K562 (cell line): ENCODE measurements at regions not wholly inside any gene's neighbourhood (a gene's known extent, or its start where the extent isn't known, plus 50 kb on each side); places are given as distances from the start of the nearest gene placed in this dataset.

Experiments
- ATAC-seq: fragments of 200-7000 bp; cut with Tn5 transposase; 3 replicates; pipeline ENCODE4 v1.9.1; 2020; ENCODE audit warnings: moderate library complexity
- BruUV-seq: library from RNA; stranded (reverse); fragments of 400-500 nt; replicated peaks from 2 replicates; lab custom pipeline; 2021; lab: Mats Ljungman, UMichigan
- CTCF ChIA-PET: fragments of 300-600 bp; formaldehyde crosslinking; extraction: SDS; loops from one replicate; lab custom pipeline; 2021; ENCODE audit warnings: low intra/inter-chr PET ratio; lab: Yijun Ruan, JAX
- POLR2A ChIA-PET: fragments of 300-600, 350-650 bp; sonication (Branson Sonifier 250); formaldehyde crosslinking; extraction: SDS; loops from one replicate; lab custom pipeline; 2021; ENCODE audit warnings: antibody characterized with exemption, inconsistent platforms; lab: Yijun Ruan, JAX
- DNase-seq, 4 experiments: peaks; one replicate each; pipeline versions ENCODE4 v3.0.0 to v3.0.0-alpha.2; 2011 to 2018; ENCODE audit warnings: low spot score in 3 of 4, mixed read lengths in 3 of 4; ENCODE audit errors: extremely low read depth in 1 of 4
- FAIRE-seq: peaks from 2 replicates; lab custom pipeline; 2011; peaks lifted over from hg19 to GRCh38; lab: Jason Lieb, UNC
- H2AFZ ChIP-seq: 2 replicates; pipeline ENCODE4 v1.6.0; 2011; ENCODE audit warnings: low read depth, low read length, control low read depth, inconsistent platforms
- H3K27ac ChIP-seq: fragments of 200-600 bp; 3 replicates; pipeline ENCODE4 v1.8.0; 2011; ENCODE audit warnings: low read depth, mild to moderate bottlenecking, control low read depth, inconsistent platforms, low read length, moderate library complexity, mixed read lengths; ENCODE audit errors: extremely low read depth
- H3K27me3 ChIP-seq, 2 experiments: fragments of 300-600 bp in 1 of 2; 2 replicates in 1 of 2; 3 replicates in 1 of 2; pipeline versions ENCODE4 v1.6.0 to v1.8.0; 2011; ENCODE audit warnings: inconsistent platforms in 2 of 2, low read length in 2 of 2, mild to moderate bottlenecking in 1 of 2, mixed read lengths in 1 of 2, moderate library complexity in 1 of 2; ENCODE audit not compliant: control insufficient read depth in 2 of 2, insufficient read depth in 2 of 2
- H3K36me3 ChIP-seq: fragments of 300-600 bp; 3 replicates; pipeline ENCODE4 v1.8.0; 2011; ENCODE audit warnings: mild to moderate bottlenecking, low read length, inconsistent platforms; ENCODE audit not compliant: control insufficient read depth, insufficient read depth
- H3K4me1 ChIP-seq, 2 experiments: fragments of 200-600 bp in 1 of 2; replicated peaks in 1 of 2; 2 replicates in 1 of 2; 3 replicates in 1 of 2; pipeline versions ENCODE4 v1.5.1 to v1.8.0; 2011; ENCODE audit warnings: inconsistent platforms in 2 of 2, low read length in 2 of 2, mild to moderate bottlenecking in 1 of 2, mixed read lengths in 1 of 2, moderate library complexity in 1 of 2; ENCODE audit not compliant: control insufficient read depth in 2 of 2, insufficient read depth in 2 of 2
- H3K4me2 ChIP-seq: 2 replicates; pipeline ENCODE4 v1.6.1; 2011; ENCODE audit warnings: low read length, control low read depth, inconsistent platforms, mixed read lengths; ENCODE audit not compliant: insufficient read depth
- H3K4me3 ChIP-seq: fragments of 200-600 bp; sonication (generic), shearing (Covaris generic); 2 replicates; pipeline ENCODE4 v1.5.1; 2016; ENCODE audit warnings: control low read depth, inconsistent platforms
- H3K79me2 ChIP-seq: fragments of 200-600 bp; 3 replicates; pipeline ENCODE4 v1.8.0; 2011; ENCODE audit warnings: low read length, inconsistent platforms; ENCODE audit not compliant: control insufficient read depth, insufficient read depth
- H3K9ac ChIP-seq, 2 experiments: 2 replicates each; pipeline versions ENCODE4 v1.6.0 to v1.6.1; 2011; ENCODE audit warnings: low read depth in 2 of 2, low read length in 2 of 2, control low read depth in 1 of 2, inconsistent platforms in 1 of 2, mild to moderate bottlenecking in 1 of 2, mixed read lengths in 1 of 2; ENCODE audit not compliant: insufficient read depth in 1 of 2
- H3K9me1 ChIP-seq: one replicate; pipeline ENCODE4 v1.6.0; 2011; ENCODE audit warnings: inconsistent platforms, mild to moderate bottlenecking, low read length, moderate library complexity; ENCODE audit not compliant: control insufficient read depth, insufficient read depth
- H3K9me3 ChIP-seq: replicated peaks from 2 replicates; pipeline ENCODE4 v1.5.1; 2011; ENCODE audit warnings: low read depth, low read length, inconsistent platforms; ENCODE audit not compliant: control insufficient read depth, insufficient read depth
- H4K20me1 ChIP-seq: replicated peaks from 2 replicates; pipeline ENCODE4 v1.6.1; 2011; ENCODE audit warnings: low read length, inconsistent platforms, mixed read lengths; ENCODE audit not compliant: control insufficient read depth, insufficient read depth
- ASH1L ChIP-seq: fragments of 450-650 bp; IDR thresholded peaks from 2 replicates; pipeline ENCODE4 v1.6.1; 2018; ENCODE audit warnings: borderline replicate concordance, mild to moderate bottlenecking, low read depth; ENCODE audit not compliant: partially characterized antibody
- GATAD2A ChIP-seq: fragments of 450-650 bp; IDR thresholded peaks from 2 replicates; pipeline ENCODE4 v1.6.1; 2017
- HNRNPLL ChIP-seq: fragments of 200-400 bp; formaldehyde crosslinking; IDR thresholded peaks from 2 replicates; pipeline ENCODE4 v1.6.1; 2017; ENCODE audit warnings: low read length, low read depth, mild to moderate bottlenecking; ENCODE audit not compliant: poor library complexity, severe bottlenecking
- KAT8 ChIP-seq: fragments of 450-650 bp; IDR thresholded peaks from 2 replicates; pipeline ENCODE4 v1.6.1; 2016; ENCODE audit warnings: low read depth, mild to moderate bottlenecking
- MNT ChIP-seq, 2 experiments: fragments of 450-650 bp; conservative IDR thresholded peaks; 2 replicates each; pipeline ENCODE4 v1.6.1; 2017; ENCODE audit warnings: mild to moderate bottlenecking in 2 of 2, moderate library complexity in 2 of 2
- NCOA4 ChIP-seq: fragments of 450-650 bp; IDR thresholded peaks from 2 replicates; pipeline ENCODE4 v1.6.1; 2018; ENCODE audit warnings: mild to moderate bottlenecking; ENCODE audit not compliant: partially characterized antibody
- NFE2L1 ChIP-seq: fragments of 450-650 bp; IDR thresholded peaks from 2 replicates; pipeline ENCODE4 v1.6.1; 2016; ENCODE audit warnings: missing genetic modification characterization, low read depth, mild to moderate bottlenecking, missing compliant biosample characterization, moderate library complexity, borderline replicate concordance
- POLR2AphosphoS2 ChIP-seq: IDR thresholded peaks from 2 replicates; pipeline ENCODE4 v1.6.1; 2012; ENCODE audit warnings: low read length, improper control_type of control experiment
- THRB ChIP-seq: fragments of 450-650 bp; formaldehyde crosslinking; conservative IDR thresholded peaks from 2 replicates; pipeline ENCODE4 v1.4.0; 2022; ENCODE audit warnings: mild to moderate bottlenecking, missing genetic modification characterization
- ZBTB8A ChIP-seq: fragments of 450-650 bp; IDR thresholded peaks from 2 replicates; pipeline ENCODE4 v1.6.1; 2018; ENCODE audit warnings: mild to moderate bottlenecking, moderate library complexity; ENCODE audit not compliant: partially characterized antibody
- ZFP36 ChIP-seq: fragments of 150-350 bp; IDR thresholded peaks from 2 replicates; pipeline ENCODE4 v1.6.1; 2018; ENCODE audit warnings: low read length, low read depth; ENCODE audit not compliant: partially characterized antibody
- ZNF263 ChIP-seq: sonication (generic); formaldehyde crosslinking; IDR thresholded peaks from 2 replicates; pipeline ENCODE4 v1.8.0; 2022; ENCODE audit warnings: mild to moderate bottlenecking, missing genetic modification reagents, borderline replicate concordance
- WGBS: fragments of 100-300 bp; shearing (Covaris generic); methylation state at CpG from one replicate; pipeline ENCODE4 v1.1.6; 2016; ENCODE audit warnings: low coverage, mixed read lengths; ENCODE audit not compliant: insufficient coverage; ENCODE audit errors: missing lambda C conversion rate; 5-methylcytosine and 5-hydroxymethylcytosine counted together
- in situ Hi-C: fragments of 300-500 bp; cut with MboI; formaldehyde crosslinking; loops from 4 replicates; pipeline ENCODE4 v1.15.0; 2018; ENCODE audit warnings: inconsistent platforms, mixed read lengths
- intact Hi-C: fragments of 100-400 bp; cut with micrococcal nuclease; formaldehyde crosslinking; loops from 2 replicates; pipeline ENCODE4 v1.14.2; 2022
- TF ChIP-seq, protein P1 (sequence below): fragments of 250-450 bp; sonication (Bioruptor Pico); IDR thresholded peaks from 2 replicates; pipeline ENCODE4 v1.5.0; 2021
- TF ChIP-seq, protein P2 (sequence below): sonication (generic); formaldehyde crosslinking; IDR thresholded peaks from 2 replicates; pipeline ENCODE4 v1.8.0; 2022; ENCODE audit warnings: mild to moderate bottlenecking, low read depth, missing genetic modification reagents
- TF ChIP-seq, protein P3 (sequence below): fragments of 250-450 bp; sonication (Bioruptor Pico); IDR thresholded peaks from 2 replicates; pipeline ENCODE4 v1.6.1; 2021; ENCODE audit warnings: mild to moderate bottlenecking

DNA sequence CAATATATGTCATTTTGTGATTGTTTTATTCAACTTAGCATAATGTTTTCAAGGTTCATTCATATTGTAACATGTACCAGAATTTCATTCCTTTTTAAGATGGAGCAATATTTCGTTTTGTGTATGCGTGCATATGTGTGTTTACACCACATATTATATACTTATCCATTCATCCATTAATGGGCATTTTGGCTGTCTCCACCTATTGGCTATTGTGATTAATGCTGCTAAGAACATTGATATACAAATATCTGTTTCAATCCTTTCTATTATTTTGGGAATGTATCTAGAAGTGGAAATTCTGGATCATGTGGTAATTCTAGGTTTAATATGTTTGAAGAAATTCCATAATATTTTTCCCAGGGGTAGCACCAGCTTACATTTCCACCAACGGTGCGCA, 403.9 kb upstream of the LMCD1 start (continued):
- TF ChIP-seq, protein P1, sequence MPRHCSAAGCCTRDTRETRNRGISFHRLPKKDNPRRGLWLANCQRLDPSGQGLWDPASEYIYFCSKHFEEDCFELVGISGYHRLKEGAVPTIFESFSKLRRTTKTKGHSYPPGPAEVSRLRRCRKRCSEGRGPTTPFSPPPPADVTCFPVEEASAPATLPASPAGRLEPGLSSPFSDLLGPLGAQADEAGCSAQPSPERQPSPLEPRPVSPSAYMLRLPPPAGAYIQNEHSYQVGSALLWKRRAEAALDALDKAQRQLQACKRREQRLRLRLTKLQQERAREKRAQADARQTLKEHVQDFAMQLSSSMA (CRISPR knock-in tag) = no peak

DNA sequence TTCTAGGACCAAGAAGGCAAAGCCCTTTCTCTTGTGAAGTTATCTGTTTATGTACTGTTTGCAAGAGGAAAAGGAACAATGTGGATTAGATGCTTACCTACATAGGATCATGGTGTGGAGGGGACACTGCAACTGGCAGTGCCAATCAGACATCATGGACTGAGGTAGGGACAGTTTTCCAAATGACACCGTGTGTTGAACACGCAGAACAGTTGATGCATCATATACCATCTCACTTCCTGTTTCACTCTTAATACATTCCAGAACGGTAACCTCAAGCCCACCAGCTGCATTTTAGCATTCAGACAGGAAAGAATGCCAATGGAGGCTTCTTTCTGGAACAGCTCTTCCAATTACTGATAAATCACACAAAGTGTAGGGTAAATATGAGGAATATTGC, 397.7 kb upstream of the LMCD1 start:
- no peak overlapping the region for H3K9ac ChIP-seq
- H3K36me3 ChIP-seq = no peaks in the 10 kb centered on the region
- DNase-seq (no peak), FAIRE-seq (no peak), ATAC-seq (no peak)
- no peak overlapping the region for H3K4me3 ChIP-seq
- H3K9me3 ChIP-seq = no peaks in the 10 kb centered on the region; the same call in 1 of the 2 replicates
- CTCF ChIA-PET = no interaction called here
- 0% methylated on average over 3 of the region's 3 CpGs for WGBS
- no peaks in the 10 kb centered on the region for H3K9me1 ChIP-seq
- no TSS peak for BruUV-seq
- H3K27me3 ChIP-seq = no peaks in the 10 kb centered on the region
- POLR2A ChIA-PET = no interaction called here
- no peaks in the 10 kb centered on the region for H4K20me1 ChIP-seq
- in situ Hi-C loops = no loop called here
- intact Hi-C loops = no loop called here
- H3K79me2 ChIP-seq = no peaks in the 10 kb centered on the region
- H3K4me1 ChIP-seq = no peaks in the 10 kb centered on the region
- H3K27ac ChIP-seq = no peak overlapping the region
- no peak overlapping the region for H3K4me2 ChIP-seq
- H2AFZ ChIP-seq = no peak overlapping the region
- TF ChIP-seq GATAD2A (no peak), ZBTB8A (no peak), ASH1L (no peak), NCOA4 (no peak), ZNF263 (no peak), THRB (CRISPR knock-in tag) (no peak), KAT8 (no peak), ZFP36 (no peak), HNRNPLL (no peak), POLR2AphosphoS2 (no peak), MNT (conservative IDR thresholded peaks at IDR 0.05) (no peak), NFE2L1 (tag) (no peak)
- TF ChIP-seq, protein P2, sequence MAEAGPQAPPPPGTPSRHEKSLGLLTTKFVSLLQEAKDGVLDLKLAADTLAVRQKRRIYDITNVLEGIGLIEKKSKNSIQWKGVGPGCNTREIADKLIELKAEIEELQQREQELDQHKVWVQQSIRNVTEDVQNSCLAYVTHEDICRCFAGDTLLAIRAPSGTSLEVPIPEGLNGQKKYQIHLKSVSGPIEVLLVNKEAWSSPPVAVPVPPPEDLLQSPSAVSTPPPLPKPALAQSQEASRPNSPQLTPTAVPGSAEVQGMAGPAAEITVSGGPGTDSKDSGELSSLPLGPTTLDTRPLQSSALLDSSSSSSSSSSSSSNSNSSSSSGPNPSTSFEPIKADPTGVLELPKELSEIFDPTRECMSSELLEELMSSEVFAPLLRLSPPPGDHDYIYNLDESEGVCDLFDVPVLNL (CRISPR knock-in tag) = no peak
- TF ChIP-seq, protein P3, sequence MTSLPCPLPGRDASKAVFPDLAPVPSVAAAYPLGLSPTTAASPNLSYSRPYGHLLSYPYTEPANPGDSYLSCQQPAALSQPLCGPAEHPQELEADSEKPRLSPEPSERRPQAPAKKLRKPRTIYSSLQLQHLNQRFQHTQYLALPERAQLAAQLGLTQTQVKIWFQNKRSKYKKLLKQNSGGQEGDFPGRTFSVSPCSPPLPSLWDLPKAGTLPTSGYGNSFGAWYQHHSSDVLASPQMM (CRISPR knock-in tag) = no peak
